Dermis microvascular lymphatic vessel endothelial cell (primary cell): ENCODE measurements at regions not wholly inside any gene's neighbourhood (a gene's known extent, or its start where the extent isn't known, plus 50 kb on each side); places are given as distances from the start of the nearest gene placed in this dataset.
"Not testable (repeated sequence)": the region's sequence is repeated elsewhere in the genome, so short reads cannot be mapped to it uniquely, and the experiment has no call there.

Experiments used
- DNase-seq, 2 donors: peaks; one replicate each; pipeline versions ENCODE4 v3.0.0 to v3.0.0-alpha.2; 2010; ENCODE audit warnings: low read depth in 2 of 2

DNA sequence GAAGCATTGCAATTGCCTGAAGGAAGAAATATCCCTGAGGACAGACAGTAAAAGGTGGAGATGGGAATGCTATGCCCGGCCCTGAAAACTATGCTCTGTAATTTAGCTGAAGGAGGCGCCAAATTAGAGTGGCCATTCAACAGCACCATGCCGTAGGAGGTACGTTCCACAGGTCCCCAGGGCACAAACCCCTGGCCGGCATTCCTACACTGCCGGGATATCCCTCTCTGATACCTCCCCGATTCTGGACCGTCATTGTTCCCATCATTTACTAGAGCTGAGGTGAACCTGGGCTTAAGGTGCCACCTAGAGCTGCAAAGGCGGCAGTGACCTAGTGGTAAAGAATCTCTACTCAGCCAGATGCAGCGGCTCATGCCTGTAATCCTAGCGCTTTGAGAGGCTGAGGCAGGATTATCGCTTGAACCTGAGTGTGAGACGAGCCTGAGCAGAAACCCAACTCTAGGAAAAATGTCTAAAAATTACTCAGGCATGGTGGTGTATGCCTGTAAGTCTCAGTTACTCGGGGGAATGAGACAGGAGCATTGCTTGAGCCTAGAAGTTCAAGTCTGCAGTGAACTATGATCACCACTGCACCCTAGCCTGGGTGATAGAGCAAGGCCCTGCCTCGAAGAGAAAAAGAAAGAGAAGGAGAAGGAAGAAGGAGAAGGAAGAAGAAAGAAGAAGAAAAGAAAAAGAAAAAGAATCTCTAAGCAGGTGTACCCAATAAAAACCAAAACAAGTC lies 53.0 kb upstream of the TNKS2 start:
- DNase-seq, result no peak

DNA sequence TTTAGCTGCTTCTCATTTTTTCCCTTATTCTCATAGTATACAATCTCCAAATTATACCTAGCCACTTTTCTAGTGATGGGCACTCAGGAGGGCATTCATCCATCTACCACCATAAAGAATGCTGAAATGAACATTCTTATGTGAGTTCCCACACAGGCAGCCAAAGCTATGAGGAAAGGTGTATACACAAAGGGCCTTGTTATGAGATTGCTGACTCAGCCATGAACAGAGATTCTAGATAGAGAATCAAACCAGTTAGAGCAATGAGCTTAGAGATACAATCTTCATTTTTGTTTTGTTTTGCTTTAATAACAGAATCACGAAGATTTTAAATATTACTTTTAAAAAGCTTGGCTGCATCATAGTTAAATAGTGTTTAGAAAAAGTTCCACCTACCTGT lies 54.8 kb upstream of the TNKS2 start:
- DNase-seq, result no peak

DNA sequence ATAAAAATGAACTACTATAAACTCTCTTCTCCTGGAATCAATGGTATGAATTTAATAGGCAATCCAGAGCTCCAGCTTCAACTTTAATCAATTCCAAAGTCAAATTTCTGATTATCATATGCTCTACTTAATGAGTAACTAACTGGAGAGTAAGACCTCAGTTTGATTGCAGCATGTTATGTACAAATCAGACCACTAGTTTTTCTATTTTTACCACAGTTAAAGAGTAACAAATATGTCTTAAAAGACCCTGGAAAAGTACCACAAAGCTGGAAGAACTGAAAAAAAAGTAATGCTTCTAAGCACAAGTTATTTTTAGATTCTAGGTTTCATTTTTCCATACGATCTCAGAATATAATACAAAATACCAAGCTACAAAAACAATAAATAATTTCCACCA lies 56.0 kb upstream of the TNKS2 start:
- no peak for DNase-seq

DNA sequence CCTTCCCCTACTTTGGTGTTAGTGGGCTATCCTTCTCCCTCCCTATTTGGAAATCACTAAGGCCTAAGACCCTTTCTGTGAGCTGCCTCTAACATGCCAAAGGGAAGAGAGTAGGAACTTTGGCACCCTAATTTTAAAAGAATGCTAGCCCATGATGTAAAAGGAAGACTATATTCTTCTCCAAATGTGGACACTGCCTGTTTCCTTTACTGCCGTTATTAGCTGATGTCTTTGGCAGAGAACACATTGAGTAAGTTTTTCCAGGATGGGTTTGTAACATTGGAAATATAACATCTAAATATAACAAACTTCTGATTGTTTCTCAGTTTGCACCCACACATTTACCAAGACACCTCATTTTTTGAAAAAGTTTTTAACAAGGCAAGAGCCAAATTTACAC lies 56.9 kb upstream of the TNKS2 start:
- DNase-seq, result no peak

DNA sequence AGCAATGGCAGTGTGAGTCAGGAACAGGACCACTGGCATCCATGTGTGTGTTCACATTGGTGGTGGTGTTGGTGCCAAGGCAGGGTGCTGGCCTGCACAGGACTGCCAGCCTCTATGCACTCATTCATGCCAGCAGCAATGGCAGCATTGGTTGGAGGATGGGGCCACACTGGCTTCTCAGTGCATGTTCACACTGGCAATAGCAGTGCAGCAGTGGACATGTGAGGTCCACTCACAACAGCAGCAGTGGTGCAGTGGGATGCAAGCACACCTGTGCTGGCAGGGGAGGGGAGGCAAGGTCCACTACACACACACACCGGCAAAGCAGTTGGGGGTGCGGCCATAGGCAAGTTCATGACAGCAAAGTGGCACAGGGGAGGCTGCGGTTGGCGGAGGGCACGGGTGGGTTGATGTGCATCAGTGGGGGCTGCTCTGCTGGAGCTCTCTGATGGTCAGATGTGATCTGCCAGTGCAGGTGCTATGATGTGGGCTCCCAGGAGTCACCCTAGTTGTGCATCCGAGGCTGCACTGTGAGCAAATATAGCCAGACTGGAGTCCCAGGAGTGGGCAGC lies 57.8 kb upstream of the TNKS2 start:
- no peak for DNase-seq

DNA sequence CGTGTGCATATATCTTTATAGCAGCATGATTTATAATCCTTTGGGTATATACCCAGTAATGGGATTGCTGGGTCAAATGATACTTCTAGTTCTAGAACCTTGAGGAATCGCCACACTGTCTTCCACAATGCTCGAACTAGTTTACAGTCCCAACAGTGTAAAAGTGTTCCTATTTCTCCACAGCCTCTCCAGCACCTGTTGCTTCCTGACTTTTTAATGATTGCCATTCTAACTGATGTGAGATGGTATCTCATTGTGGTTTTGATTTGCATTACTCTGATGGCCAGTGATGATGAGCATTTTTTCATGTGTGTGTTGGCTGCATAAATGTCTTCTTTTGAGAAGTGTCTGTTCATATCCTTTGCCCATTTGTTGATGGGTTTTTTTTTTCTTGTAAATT lies 66.0 kb upstream of the TNKS2 start:
- not testable (repeated sequence) for DNase-seq

DNA sequence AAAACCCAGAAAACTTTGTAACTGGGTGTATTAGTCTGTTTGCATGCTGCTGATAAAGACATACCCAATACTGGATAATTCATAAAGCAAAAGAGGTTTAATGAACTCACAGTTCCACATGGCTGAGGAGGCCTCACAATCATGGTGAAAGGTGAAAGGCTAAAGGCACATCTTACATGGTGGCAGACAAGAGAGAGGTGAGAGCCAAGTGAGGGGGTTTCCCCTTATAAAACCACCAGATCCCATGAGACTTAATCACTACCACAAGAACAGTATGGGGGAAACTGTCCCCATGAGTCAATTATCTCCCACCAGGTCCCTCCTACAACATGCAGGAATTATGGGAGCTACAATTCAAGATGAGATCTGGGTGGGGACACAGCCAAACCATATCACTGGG lies 68.9 kb upstream of the TNKS2 start:
- not testable (repeated sequence) for DNase-seq

DNA sequence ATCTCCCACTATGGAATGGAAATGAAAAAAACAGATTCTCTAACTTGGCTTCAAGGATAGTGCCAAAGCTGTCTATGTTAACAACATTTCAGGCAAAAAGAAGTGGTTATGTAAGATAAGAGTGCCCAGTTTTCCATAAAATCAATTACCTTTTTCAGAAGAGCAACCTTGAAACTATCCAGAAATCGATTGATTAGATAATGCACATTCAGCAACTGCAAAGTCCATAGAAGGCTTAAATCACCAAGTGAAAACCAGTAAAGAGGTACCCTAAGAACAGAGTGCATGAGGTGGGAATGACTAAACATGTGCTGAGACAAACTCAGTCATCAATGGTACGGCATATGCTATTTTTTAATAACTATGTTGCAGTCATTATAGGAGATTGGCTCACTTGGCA lies 71.9 kb upstream of the TNKS2 start:
- no peak for DNase-seq

DNA sequence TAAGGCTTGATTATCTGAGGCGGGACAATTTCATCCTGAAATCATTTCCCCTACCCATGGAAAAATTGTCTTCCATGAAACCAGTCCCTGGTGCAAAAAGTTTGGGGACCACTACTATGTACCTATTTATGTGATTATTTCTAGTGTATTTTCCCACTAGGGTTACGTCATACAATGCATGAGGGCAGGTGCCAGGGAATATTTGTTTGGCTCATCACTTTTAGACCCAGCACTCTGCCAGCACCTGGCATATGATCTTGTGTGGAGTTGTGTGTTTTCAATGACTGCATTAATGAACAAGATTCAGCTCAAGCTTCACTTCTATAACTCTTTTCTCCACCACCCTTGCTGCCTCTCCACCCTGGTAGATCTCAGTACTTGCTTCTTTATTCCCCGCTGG lies 73.3 kb upstream of the TNKS2 start:
- no peak for DNase-seq

DNA sequence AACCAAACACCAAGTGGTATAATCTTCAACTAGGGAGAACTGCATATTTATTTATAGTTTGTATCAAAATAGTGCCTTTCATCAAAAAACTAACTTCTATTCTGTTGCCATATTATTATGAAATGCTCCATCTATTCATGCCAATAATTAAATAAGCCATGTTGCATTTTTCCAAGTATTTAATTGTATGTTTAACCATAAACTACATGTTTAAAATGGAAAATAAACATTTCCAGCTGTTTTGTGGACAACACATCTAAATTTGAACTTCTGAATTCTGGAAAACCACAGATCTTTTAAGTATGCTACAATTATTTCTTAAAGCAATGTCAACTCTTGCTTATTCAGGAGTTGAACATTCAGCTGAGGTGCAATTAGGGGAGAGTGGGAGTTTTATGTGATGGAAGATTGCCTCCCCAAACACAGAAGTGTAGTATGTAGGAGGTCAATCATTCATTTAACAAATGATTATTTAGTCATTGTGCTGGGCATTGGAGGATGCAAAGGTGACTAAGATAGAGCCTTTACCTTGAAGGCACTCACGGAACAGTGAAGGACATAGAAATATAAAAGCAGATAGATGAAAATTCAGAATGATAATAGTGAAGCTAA lies 80.7 kb upstream of the PPP1R3C start:
- DNase-seq, result no peak

DNA sequence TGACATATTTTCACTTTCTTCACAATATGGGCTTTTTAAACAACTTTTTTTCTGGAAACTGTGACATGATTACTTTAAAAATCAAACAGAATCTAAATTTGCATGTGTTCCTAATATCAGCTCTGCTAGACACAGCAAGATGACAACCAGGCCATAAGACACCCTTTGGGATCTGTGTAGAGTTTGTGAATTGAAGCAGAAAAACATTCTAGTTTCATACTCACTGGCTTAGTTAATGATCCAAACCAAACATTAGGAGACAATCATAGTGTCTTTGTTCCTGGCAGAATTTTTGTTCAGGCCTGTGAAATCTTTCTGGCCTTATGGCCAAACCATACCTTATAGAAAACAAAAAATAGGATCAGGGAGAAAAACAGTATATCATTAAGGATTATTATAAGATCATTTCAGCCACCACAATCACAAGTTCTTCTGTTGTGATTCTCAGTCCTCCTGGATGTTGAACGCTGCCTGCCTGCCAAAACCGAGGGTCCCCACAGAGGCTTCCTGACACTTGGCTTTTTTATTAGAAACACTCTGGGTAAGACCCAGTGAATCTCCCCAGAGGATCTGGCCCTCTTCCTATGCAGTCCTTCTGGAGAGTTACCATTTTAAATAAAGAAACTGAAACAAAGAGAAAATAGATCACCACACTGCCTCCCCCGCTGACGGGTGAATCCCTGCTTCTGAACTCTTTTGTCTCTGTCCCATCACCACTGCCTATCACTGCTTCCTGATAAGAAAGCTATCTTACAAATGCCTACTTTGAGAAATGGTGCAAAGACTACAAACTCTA lies 79.2 kb upstream of the PPP1R3C start:
- no peak for DNase-seq

DNA sequence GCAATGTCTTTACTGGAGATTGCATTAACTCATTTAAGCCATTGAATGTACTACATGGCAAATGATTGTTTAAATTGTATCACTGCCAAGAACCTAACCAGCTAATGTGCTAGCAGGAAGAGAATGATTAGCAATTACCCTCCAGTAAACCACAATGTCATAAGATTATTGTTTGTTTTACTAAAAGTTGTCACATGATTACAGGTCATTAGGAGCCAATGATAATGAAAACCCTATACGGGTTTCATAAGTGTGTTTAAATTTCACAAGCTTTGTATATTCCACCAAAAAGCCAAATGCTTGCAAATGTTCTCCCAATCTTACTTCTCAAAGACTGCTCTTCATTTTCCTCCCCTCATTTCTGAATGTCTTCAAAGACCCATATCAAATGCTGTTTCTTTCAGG lies 76.5 kb upstream of the PPP1R3C start:
- DNase-seq, result peak in 1 of 2 donors; percentile 19

DNA sequence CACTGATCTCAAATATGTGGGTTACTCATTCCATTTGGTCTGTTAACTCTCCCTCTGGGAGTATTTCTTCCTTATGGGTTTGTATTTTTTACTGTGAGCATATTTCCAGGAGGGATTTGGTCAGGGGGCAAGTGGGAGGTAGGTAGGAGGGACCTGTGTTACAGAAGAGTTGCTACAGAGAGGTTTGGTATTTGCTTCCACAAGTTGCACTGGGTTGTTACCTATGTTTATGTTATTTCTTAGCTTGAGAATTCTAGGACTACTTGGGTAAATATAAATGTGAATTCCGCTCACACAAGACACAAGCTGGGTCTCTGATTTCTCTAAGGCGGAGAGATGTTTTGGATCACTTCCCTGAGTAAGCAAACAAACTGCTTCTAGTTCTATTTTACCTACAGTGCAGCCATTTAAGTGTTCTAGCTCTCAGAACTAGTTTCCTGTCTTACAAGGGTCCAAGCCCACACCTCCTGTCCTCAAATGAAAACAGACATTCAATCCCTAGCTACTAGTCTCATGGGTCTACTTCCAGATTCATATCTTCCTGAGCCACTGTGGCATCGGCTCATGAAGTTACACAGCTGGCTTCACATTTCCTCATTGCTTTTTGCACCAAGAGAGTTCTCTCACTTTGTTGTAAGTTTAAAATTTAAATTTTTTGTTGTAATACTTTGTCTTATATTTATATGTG lies 75.4 kb upstream of the PPP1R3C start:
- DNase-seq, result no peak

DNA sequence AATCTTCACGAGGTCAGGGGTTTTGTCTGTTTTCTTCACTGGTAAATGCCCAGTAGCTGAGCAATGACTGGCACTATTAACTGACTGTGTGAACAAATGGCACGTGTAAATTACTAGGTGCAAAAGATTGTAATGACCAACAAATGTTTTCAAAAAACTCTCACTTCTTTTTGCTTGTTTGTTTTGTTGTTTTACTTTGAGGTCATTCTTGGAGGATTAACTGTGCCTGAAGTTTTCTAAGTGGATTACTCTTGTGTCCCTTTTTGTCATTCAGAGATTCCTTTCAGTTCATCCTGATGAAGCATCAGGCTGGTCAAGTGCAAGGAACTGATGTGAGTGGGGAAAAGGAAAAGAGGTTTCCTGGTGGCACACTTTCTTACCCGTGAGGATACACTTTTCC lies 74.4 kb upstream of the PPP1R3C start:
- DNase-seq, result no peak

DNA sequence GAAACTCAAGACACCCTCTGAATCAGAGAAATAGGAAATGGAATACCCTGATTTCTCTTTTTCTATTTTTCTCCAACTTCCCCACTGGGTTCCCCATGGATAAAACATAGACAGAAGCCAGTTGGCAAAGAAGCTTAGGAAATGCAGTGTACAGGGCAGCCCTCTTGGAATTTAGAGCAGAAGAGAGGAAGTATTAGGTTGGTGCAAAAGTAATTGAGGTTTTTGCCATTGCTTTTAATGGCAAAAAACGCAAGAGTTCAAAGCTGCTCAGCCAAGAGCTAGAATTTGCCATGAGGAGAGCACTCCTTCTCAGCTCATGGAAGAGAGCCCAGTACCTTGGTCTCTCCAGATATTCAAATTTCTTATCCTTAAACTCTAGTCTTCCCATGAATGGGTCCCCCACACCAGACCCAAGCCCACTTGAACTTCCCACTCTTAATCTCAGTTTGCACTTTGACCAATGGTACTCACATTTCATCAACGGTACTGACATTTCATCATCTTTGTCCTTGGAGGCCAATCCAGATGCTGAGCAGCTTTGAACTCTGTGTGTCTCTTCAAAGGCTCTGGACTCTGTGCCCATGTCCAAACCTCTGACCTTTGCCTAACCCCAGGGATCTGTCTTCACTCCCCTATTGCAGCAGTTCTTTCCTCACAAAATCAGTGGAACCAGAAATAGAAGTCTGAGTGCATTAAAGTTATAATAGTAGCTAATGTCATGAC lies 73.2 kb upstream of the PPP1R3C start:
- DNase-seq, result no peak

DNA sequence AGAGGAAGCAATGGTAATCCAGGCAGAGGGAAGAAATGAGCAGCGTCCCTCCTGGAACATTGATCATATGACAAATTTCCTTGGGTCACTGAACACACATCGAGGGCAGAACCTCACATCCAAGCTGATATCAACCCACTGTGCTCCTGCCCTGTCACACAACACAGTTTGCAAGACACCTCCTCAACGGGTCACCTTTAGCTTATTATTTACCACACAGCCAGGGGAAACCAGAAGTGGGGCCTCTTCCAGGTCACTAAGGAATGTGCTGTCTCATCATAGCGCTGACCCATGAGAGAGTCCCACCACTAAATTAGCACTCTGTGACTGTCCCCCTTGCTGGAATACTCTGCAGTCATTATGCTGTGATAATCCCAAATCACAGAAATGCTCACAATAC lies 69.7 kb upstream of the PPP1R3C start:
- DNase-seq, result peak in 1 of 2 donors; percentile 8

DNA sequence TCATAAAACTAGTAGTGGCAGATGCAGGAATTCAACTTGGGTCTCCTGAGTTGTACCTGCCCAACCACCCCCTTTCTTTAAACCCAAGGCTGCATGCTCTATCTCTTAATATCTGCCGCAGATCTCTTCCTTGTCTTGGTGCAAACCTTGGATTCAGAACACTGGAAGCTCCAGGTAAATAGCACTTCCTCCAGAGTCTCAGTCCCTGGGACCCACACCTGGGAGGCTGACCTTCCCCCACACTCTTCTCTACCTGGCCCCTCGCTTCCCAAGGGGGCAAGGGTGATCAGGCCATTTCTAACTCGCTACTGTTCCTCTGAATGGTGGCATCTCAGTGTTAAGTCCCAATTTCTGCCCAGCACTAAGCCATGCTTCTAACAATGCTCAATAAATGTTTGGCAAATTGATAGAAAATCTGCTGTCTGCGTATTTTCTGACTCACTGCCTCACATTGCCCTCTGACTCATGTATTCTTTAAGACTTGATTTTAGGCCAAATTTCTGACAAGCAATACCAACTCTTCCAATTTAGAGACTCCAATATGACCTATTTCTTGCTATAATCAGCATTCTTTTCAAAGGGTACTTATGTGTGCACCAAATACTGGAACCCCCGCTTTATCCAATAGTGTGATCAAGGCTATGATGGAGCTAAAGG lies 68.0 kb upstream of the PPP1R3C start:
- peak in 1 of 2 donors; percentile 33 for DNase-seq

DNA sequence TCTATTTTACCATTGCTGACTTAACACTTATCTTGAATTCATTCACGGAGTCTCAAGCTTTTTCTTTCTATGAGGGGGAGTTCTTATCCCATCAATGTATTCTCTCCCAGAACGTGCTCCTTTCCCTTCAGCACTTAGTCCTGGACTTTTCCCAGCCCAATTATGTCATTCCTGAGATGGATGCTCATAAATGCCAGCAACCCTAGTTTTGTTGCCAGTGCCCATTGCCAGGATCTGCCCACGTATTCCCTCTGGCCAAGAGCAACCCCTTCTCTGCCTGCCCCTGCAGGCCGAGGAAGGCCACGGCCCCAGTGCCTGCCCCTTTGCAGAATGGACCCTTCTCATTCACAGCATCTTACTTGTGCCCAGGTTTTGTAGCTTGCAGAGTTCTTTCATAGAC lies 67.4 kb upstream of the PPP1R3C start:
- no peak for DNase-seq

DNA sequence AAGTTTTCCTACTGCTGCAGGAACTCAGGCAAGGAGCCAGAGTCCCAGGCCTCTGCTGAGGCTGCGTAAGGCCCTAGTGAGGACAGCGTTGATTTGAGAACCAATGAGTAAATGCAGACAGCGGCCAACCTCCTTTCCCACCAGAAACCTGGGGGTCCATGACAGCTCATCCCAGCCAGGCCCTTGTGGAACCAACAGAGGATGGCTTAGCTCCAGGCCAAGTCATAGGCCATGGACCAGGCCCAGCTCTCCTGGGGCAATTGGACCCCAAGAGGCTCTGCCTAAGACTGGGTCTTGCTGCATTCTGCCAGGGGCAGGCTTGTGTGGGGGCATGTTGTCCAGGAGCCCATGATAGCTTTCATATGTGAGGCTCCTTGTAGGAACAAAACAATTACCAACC lies 65.4 kb upstream of the PPP1R3C start:
- DNase-seq, result no peak

DNA sequence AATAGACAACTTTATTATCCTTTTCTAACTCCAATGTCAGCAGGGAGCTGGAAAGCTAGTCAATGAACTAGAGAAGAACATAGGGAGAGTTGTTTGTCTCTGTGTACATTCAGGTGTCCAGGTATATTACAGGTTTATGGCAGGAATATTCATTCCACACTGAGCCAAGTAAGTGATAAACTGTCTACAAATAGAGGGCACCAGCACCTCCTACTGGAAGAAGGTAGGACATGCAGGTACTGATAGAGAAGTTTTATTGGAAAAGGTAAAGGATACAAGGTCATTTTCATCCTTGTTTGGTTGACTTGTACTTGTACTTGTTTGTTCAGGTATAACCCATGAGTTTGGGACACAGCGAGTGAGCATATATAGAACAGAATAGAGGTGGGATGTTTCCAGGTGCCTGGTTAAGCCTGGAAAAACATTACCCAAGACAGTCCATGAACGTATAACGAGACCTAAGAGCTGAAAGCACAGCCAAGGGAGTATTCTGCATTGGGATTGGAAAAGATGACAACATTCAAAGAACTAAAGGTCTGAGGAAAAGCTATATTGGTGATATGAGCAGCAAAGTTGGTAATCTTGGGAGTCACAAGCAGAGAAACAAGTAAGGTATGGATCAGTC lies 61.4 kb upstream of the PPP1R3C start:
- DNase-seq, result peak; percentile 11 to 55
